BLaER1 treated with 17β-estradiol and CSF1 and Interleukin-3, amounts not matched to agents 10 nM and 100 nM (cell line): ENCODE measurements at regions not wholly inside any gene's neighbourhood (a gene's known extent, or its start where the extent isn't known, plus 50 kb on each side); places are given as distances from the start of the nearest gene placed in this dataset.

Experiments
- H3K27ac ChIP-seq, 11 experiments: shearing (Covaris generic); formaldehyde crosslinking; 2 replicates each; pipeline ENCODE4 v1.8.1; 2022
- H3K27me3 ChIP-seq, 11 experiments: shearing (Covaris generic); formaldehyde crosslinking; 2 replicates each; pipeline ENCODE4 v1.8.1; 2022
- H3K36me3 ChIP-seq, 11 experiments: shearing (Covaris generic); formaldehyde crosslinking; 2 replicates each; pipeline ENCODE4 v1.8.1; 2022
- H3K4me1 ChIP-seq, 10 experiments: shearing (Covaris generic); formaldehyde crosslinking; 2 replicates each; pipeline ENCODE4 v1.8.1; 2022
- H3K4me2 ChIP-seq, 11 experiments: shearing (Covaris generic); formaldehyde crosslinking; 2 replicates each; pipeline ENCODE4 v1.8.1; 2022
- H3K4me3 ChIP-seq, 10 experiments: shearing (Covaris generic); formaldehyde crosslinking; 2 replicates each; pipeline ENCODE4 v1.8.1; 2022
- H3K9ac ChIP-seq, 11 experiments: shearing (Covaris generic); formaldehyde crosslinking; 2 replicates each; pipeline ENCODE4 v1.8.1; 2022
- H3K9me3 ChIP-seq, 11 experiments: shearing (Covaris generic); formaldehyde crosslinking; replicated peaks in 1 of 11; 2 replicates each; pipeline ENCODE4 v1.8.1; 2022
- H4K20me1 ChIP-seq, 11 experiments: shearing (Covaris generic); formaldehyde crosslinking; 2 replicates each; pipeline ENCODE4 v1.8.1; 2022
- Cebpa-rat ChIP-seq, 11 experiments: shearing (Covaris generic); IDR thresholded peaks; 2 replicates each; pipeline ENCODE4 v1.8.1; 2022

DNA sequence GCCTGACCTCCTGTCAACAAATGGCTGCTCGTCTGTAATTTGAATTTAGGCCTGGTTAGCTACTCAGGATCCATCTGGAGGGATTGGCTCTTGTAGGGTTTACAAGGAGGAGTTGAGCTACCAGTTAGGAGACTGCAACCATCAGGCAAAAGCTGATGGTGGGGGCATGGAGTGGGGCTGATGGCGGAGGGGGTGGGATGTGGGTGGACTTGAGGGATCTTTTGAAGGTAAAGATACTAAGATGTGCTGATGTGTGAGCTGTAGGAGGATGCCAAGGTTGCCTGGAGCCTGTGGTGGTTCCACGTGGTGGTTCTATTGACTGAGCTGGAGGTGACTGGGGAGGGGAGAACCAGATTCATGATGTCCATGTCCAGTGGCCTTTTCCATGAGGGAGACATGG lies 240.7 kb downstream of the LPIN1 start:
- no peak overlapping the region for H3K9ac ChIP-seq
- peaks cover 5 to 26% (median 15%) of the 10 kb centered on the region in 11 experiments; a peak in 18 of 22 replicates for H3K9me3 ChIP-seq
- no peak overlapping the region for H3K4me3 ChIP-seq
- no peaks in the 10 kb centered on the region for H3K36me3 ChIP-seq
- no peak overlapping the region for H3K27ac ChIP-seq
- H4K20me1 ChIP-seq, result no peaks in the 10 kb centered on the region
- peaks cover 0 to 24% (median 3%) of the 10 kb centered on the region in 10 experiments; a peak in 10 of 20 replicates for H3K4me1 ChIP-seq
- no peak overlapping the region for H3K4me2 ChIP-seq
- TF ChIP-seq Cebpa-rat (IDR thresholded peaks at IDR 0.05), result no peak
- no peaks in the 10 kb centered on the region for H3K27me3 ChIP-seq

DNA sequence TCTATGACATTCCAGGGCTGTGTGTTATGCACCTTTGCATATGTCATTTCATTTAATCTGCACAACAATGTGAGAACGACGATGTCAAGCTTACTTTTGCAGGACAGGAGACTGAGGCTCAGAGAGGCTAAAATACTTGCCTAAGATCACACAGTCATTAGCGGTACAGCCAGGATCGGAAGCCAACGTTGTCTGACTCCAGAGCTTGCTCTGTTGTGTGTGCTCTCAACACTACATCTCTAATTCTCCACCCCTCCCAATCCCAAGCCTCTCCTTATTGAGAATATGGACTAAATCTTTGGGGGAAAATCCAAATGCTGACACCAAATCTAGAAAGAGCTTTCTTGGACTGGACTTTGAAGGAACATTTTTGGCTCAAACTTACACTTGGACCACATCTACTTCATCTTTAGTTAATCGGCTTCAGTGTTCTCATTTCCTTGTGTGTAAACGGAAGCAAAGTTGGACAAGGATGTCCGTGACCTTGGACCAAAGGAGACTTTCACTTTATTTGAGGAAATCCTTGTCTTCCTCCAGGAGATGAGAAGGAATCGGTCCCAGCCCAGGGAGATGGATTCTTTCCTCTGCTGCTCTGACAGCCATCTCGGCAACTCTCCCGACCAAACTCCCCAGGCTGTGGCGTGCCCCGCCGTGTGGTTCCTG lies 242.4 kb downstream of the LPIN1 start:
- Histone ChIP-seq H3K27ac (no peak overlapping the region), H3K9me3 (peaks cover 0 to 16% (median 5%) of the 10 kb centered on the region in 11 experiments; a peak in 9 of 22 replicates), H3K4me1 (peaks cover 0 to 27% (median 3%) of the 10 kb centered on the region in 10 experiments; a peak in 10 of 20 replicates), H3K36me3 (no peaks in the 10 kb centered on the region), H3K4me3 (no peak overlapping the region), H3K9ac (no peak overlapping the region), H3K27me3 (no peaks in the 10 kb centered on the region), H4K20me1 (no peaks in the 10 kb centered on the region), H3K4me2 (no peak overlapping the region)
- TF ChIP-seq Cebpa-rat (IDR thresholded peaks at IDR 0.05), result no peak

DNA sequence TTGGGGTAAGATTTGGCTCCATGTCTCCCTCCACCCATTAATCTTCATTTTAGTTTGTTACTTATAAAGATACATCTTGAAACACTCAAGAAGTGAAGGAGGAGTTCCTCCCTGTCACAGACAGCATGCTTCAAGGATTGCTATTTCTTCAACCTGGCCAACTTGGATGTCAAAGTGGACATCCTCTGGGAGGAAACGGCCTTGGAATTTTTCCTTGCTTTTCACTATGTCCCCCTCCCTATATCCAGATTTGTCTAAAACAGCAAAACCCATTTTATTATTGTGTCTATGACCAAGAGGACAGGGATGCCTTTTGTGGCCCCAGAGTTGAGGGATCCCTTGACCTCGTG lies 242.9 kb downstream of the LPIN1 start:
- peaks cover 0 to 20% (median 9%) of the 10 kb centered on the region in 11 experiments; a peak in 12 of 22 replicates for H3K9me3 ChIP-seq
- H3K36me3 ChIP-seq, result no peaks in the 10 kb centered on the region
- TF ChIP-seq Cebpa-rat (IDR thresholded peaks at IDR 0.05), result no peak
- H3K27me3 ChIP-seq, result no peaks in the 10 kb centered on the region
- no peak overlapping the region for H3K9ac ChIP-seq
- H4K20me1 ChIP-seq, result no peaks in the 10 kb centered on the region
- no peak overlapping the region for H3K27ac ChIP-seq
- H3K4me1 ChIP-seq, result peaks cover 0 to 27% (median 3%) of the 10 kb centered on the region in 10 experiments; a peak in 10 of 20 replicates
- H3K4me2 ChIP-seq, result no peak overlapping the region
- H3K4me3 ChIP-seq, result no peak overlapping the region

DNA sequence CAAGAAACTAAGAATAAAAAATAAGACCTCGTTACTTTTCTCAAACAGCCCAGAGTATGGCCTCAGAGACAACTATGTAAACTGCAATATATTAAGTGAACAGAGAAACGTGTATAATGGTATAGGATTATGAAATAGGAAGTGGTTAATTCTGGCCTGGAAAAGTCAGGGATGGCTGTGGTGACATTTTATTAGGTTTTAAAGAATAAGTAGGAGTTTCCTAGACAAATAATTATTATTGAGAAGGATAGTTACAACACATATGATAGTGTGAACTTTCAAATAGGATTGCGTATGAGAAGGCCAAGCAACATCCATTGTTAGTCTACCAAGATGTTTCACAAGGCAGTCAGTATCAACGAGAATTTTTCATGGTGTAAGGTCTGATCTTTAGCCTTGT lies 244.1 kb downstream of the LPIN1 start:
- Histone ChIP-seq H3K27ac (peak overlapping the region in 2 of 11 experiments; percentile 26 to 35; a peak in 2 of 22 replicates), H3K4me2 (peak overlapping the region in 6 of 11 experiments; percentile 13 to 73 (median 40); a peak in 9 of 22 replicates), H3K4me1 (peaks cover 0 to 27% (median 3%) of the 10 kb centered on the region in 10 experiments; a peak in 10 of 20 replicates), H4K20me1 (no peaks in the 10 kb centered on the region), H3K9ac (no peak overlapping the region), H3K36me3 (no peaks in the 10 kb centered on the region), H3K9me3 (peaks cover 4 to 26% (median 16%) of the 10 kb centered on the region in 11 experiments; a peak in 17 of 22 replicates), H3K4me3 (no peak overlapping the region), H3K27me3 (no peaks in the 10 kb centered on the region)
- TF ChIP-seq Cebpa-rat (IDR thresholded peaks at IDR 0.05), result no peak

DNA sequence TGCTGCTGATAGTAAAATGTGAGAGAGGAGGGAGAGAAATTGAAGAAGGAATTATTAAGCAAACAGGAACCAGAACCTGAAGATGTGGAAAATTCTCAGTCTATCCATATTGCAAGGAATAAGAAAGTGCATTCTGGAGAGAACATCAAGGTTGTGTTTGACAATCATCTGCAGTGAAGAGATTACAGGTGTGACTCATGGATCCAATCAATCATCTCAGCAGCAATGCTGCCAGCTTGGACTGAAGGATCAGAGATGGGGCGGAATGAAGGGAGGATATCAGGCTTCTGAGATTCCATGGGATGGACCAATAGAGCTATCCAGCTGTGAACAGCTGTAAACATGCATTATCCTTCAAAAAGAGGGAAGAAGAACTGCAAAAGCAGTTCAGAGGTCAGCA lies 247.3 kb downstream of the LPIN1 start:
- Histone ChIP-seq H3K27me3 (no peaks in the 10 kb centered on the region), H3K27ac (no peak overlapping the region), H3K4me2 (no peak overlapping the region), H3K4me3 (no peak overlapping the region), H4K20me1 (no peaks in the 10 kb centered on the region), H3K4me1 (peaks cover 0 to 27% (median 3%) of the 10 kb centered on the region in 10 experiments; a peak in 10 of 20 replicates), H3K9me3 (peaks cover 4 to 37% (median 16%) of the 10 kb centered on the region in 11 experiments; a peak in 17 of 22 replicates), H3K9ac (no peak overlapping the region), H3K36me3 (no peaks in the 10 kb centered on the region)
- TF ChIP-seq Cebpa-rat (IDR thresholded peaks at IDR 0.05), result no peak

DNA sequence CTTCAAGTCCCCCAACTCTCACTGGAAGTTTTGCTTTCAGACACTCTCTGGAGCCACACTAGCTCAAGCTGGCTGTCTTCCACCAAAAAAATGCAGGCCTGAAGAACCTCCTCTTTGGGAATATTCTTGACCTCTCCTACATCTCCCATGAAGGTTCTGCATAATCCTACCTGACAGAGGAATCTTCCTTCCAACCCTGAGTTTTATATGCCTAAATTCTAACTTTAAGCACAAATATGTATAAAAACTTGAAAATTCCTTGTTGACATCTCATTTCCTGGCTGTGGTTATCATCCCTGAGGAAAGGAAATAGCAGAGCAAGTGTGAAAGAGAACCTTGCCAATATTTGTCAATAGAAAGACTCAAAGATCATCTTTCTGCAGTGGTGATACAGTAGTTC lies 249.0 kb downstream of the LPIN1 start:
- H3K27ac ChIP-seq, result no peak overlapping the region
- no peak overlapping the region for H3K9ac ChIP-seq
- no peak overlapping the region for H3K4me3 ChIP-seq
- TF ChIP-seq Cebpa-rat (IDR thresholded peaks at IDR 0.05), result no peak
- H3K4me1 ChIP-seq, result peaks cover 0 to 20% (median 3%) of the 10 kb centered on the region in 10 experiments; a peak in 10 of 20 replicates
- H3K9me3 ChIP-seq, result peaks cover 7 to 35% (median 20%) of the 10 kb centered on the region in 11 experiments; a peak in 17 of 22 replicates
- H3K36me3 ChIP-seq, result no peaks in the 10 kb centered on the region
- no peaks in the 10 kb centered on the region for H4K20me1 ChIP-seq
- no peaks in the 10 kb centered on the region for H3K27me3 ChIP-seq
- no peak overlapping the region for H3K4me2 ChIP-seq

DNA sequence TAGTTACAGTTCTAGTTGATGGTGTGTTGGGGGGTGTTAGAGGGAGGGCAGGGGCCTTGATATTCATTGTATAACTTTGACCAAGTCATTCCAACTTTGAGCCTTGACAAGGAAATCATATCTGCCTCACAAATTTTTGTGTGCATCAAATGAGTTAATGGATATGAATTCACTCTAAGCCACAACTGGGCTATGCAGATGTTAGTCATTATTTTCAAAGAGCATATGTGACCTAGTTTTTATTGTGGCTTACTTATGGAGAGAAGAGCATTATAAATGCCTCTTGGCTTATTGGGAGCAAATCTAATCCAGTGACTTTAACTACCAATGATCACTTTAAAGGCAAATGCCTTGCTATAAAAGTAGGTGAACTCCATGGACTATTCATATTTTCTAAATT lies 250.2 kb downstream of the LPIN1 start:
- peaks cover 10 to 35% (median 21%) of the 10 kb centered on the region in 11 experiments; a peak in 18 of 22 replicates for H3K9me3 ChIP-seq
- no peak overlapping the region for H3K4me2 ChIP-seq
- H3K9ac ChIP-seq, result no peak overlapping the region
- no peaks in the 10 kb centered on the region for H4K20me1 ChIP-seq
- no peaks in the 10 kb centered on the region for H3K36me3 ChIP-seq
- no peaks in the 10 kb centered on the region for H3K27me3 ChIP-seq
- peaks cover 0 to 8% (median 0%) of the 10 kb centered on the region in 10 experiments; a peak in 7 of 20 replicates for H3K4me1 ChIP-seq
- TF ChIP-seq Cebpa-rat (IDR thresholded peaks at IDR 0.05), result no peak
- no peak overlapping the region for H3K4me3 ChIP-seq
- H3K27ac ChIP-seq, result no peak overlapping the region

DNA sequence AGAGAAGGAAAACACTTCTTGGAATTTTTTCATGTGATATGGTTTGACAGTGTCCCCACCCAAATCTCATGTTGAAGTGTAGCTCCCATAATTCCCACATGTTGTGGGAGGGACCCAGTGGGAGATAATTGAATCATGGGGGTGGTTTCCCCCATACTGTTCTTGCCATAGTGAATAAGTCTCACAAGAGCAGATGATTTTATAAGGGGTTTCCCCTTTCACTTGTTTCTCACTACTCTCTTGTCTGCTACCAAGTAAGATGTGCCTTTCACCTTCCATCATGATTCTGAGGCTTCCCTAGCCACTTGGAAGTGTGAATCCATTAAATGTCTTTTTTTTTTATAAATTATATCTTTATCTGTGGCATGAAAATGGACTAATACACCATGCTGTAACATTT lies 250.7 kb downstream of the LPIN1 start:
- H3K27ac ChIP-seq, result no peak overlapping the region
- peaks cover 0 to 4% (median 0%) of the 10 kb centered on the region in 10 experiments; a peak in 6 of 20 replicates for H3K4me1 ChIP-seq
- H3K4me2 ChIP-seq, result no peak overlapping the region
- H3K4me3 ChIP-seq, result no peak overlapping the region
- no peak for TF ChIP-seq Cebpa-rat (IDR thresholded peaks at IDR 0.05)
- H3K36me3 ChIP-seq, result no peaks in the 10 kb centered on the region
- no peaks in the 10 kb centered on the region for H4K20me1 ChIP-seq
- no peaks in the 10 kb centered on the region for H3K27me3 ChIP-seq
- peaks cover 10 to 36% (median 22%) of the 10 kb centered on the region in 11 experiments; a peak in 18 of 22 replicates for H3K9me3 ChIP-seq
- no peak overlapping the region for H3K9ac ChIP-seq

DNA sequence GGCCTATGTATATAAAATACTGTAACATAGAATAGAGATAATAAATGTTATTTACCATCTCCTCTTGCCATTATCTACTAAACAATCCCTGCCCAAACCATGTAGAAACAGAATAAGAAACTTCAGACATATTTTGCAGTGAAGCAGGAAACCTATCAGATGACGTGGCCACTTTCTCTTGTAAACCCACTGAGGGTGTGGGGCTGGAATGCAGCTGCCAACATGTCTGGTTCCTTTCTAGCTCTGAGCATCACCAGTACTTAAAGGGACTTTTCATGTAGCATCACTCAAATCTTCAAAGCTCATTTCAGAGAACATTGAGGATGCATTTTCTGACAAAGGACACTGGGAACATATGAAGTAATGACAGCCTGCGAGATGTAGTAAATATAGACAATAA lies 251.8 kb downstream of the LPIN1 start:
- Histone ChIP-seq H3K4me3 (no peak overlapping the region), H3K27ac (no peak overlapping the region), H3K4me2 (no peak overlapping the region), H3K9me3 (peaks cover 10 to 46% (median 29%) of the 10 kb centered on the region in 11 experiments; a peak in 20 of 22 replicates), H3K9ac (no peak overlapping the region), H3K27me3 (peaks cover 0 to 3% (median 0%) of the 10 kb centered on the region in 11 experiments; a peak in 1 of 22 replicates), H3K4me1 (peaks cover 0 to 4% (median 0%) of the 10 kb centered on the region in 10 experiments; a peak in 1 of 20 replicates), H4K20me1 (no peaks in the 10 kb centered on the region), H3K36me3 (no peaks in the 10 kb centered on the region)
- TF ChIP-seq Cebpa-rat (IDR thresholded peaks at IDR 0.05), result no peak
